ACC112 (cell line): ENCODE measurements at regions not wholly inside any gene's neighbourhood (a gene's known extent, or its start where the extent isn't known, plus 50 kb on each side); places are given as distances from the start of the nearest gene placed in this dataset.
"Not testable (repeated sequence)": the region's sequence is repeated elsewhere in the genome, so short reads cannot be mapped to it uniquely, and the experiment has no call there.

Experiments
- H2AFZ ChIP-seq: fragments of 200-600 bp; sonication (generic); one replicate; pipeline ENCODE4 v1.6.0; 2017; ENCODE audit warnings: antibody characterized with exemption, low read length; ENCODE audit not compliant: unreplicated experiment
- H3K27ac ChIP-seq: fragments of 200-600 bp; sonication (generic); 2 replicates; pipeline ENCODE4 v1.5.1; 2014; ENCODE audit warnings: low read depth, mild to moderate bottlenecking, antibody characterized with exemption, low read length, moderate library complexity
- H3K27me3 ChIP-seq: fragments of 200-600 bp; sonication (generic); 2 replicates; pipeline ENCODE4 v1.6.1; 2014; ENCODE audit warnings: mild to moderate bottlenecking, antibody characterized with exemption, low read length, moderate library complexity, mixed read lengths; ENCODE audit not compliant: insufficient read depth
- H3K36me3 ChIP-seq: fragments of 200-600 bp; sonication (generic); 2 replicates; pipeline ENCODE4 v1.6.1; 2016; ENCODE audit warnings: mild to moderate bottlenecking, antibody characterized with exemption, low read length, moderate library complexity, mixed read lengths; ENCODE audit not compliant: insufficient read depth
- H3K4me1 ChIP-seq: fragments of 200-600 bp; sonication (generic); one replicate; pipeline ENCODE4 v1.6.1; 2016; ENCODE audit warnings: low read length, mixed read lengths; ENCODE audit not compliant: insufficient read depth, unreplicated experiment, control insufficient read depth
- H3K4me3 ChIP-seq: fragments of 200-600 bp; sonication (generic); 2 replicates; pipeline ENCODE4 v1.5.1; 2014; ENCODE audit warnings: mild to moderate bottlenecking, low read depth, low read length
- H3K79me2 ChIP-seq: fragments of 200-600 bp; sonication (generic); one replicate; pipeline ENCODE4 v1.6.0; 2016; ENCODE audit warnings: low read length; ENCODE audit not compliant: control insufficient read depth, unreplicated experiment, insufficient read depth

- H3K79me2 ChIP-seq, result no peaks in the 10 kb centered on the region
These were observed 84.5 kb downstream of the JRKL start for GRCh38 chr11:96474263-96474662.

DNA sequence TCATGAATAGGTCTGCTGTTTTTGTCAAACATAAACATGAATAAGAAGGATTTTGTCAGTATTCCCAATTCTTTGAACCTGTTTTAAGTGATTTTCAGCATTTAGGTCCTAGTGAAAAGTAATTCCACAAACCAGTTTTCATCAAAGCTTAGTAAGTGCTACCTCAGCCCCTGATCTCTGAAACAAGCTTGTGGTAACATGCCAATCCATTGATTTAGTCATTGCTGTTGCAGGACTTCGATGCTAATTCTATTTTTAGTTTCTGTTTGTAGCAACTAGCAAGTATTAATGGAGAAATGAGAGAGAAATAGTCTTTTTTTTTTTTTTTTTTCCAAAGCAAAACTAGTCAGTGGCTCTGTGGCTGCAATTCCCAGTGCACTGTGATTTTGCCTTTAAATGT, 91.4 kb downstream of the JRKL start:
- H3K27ac ChIP-seq, result no peak overlapping the region
- H3K36me3 ChIP-seq, result no peaks in the 10 kb centered on the region
- H3K4me3 ChIP-seq, result peak overlapping the region; percentile 45; the same call in 1 of the 2 replicates
- H2AFZ ChIP-seq, result no peak overlapping the region
- no peaks in the 10 kb centered on the region for H3K79me2 ChIP-seq
- peaks cover 13% of the 10 kb centered on the region; the same call in 1 of the 2 replicates for H3K27me3 ChIP-seq
- H3K4me1 ChIP-seq, result no peaks in the 10 kb centered on the region

More at GRCh38 chr11:96474263-96474662, 84.5 kb downstream of the JRKL start:
- Histone ChIP-seq H3K36me3 (no peaks in the 10 kb centered on the region), H3K4me3 (no peak overlapping the region), H3K27me3 (peaks cover 6% of the 10 kb centered on the region), H2AFZ (no peak overlapping the region), H3K27ac (no peak overlapping the region), H3K4me1 (no peaks in the 10 kb centered on the region)

DNA sequence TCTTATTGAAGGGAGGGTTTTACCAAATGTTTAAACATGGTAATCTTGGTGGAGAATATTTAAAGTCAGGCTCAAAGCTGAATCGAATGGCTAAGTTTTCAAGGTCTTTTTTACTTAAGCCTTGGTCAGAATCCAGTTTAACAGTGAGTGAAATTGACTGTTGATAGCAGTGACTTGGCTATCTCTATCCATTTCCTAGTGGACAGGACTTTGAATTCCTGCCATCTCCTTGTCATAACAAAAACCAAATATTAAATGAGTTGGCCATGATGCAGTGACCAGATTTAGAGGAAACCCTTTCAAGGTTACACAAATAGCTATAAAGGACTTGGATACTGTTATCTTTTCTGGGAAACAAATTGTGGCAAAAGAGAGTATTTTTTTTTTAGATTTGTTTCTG, 92.0 kb downstream of the JRKL start:
- no peaks in the 10 kb centered on the region for H3K4me1 ChIP-seq
- no peaks in the 10 kb centered on the region for H3K36me3 ChIP-seq
- H2AFZ ChIP-seq, result no peak overlapping the region
- H3K79me2 ChIP-seq, result no peaks in the 10 kb centered on the region
- peak overlapping the region; percentile 3; the same call in 1 of the 2 replicates for H3K4me3 ChIP-seq
- no peak overlapping the region for H3K27ac ChIP-seq
- H3K27me3 ChIP-seq, result peaks cover 15% of the 10 kb centered on the region; the same call in 1 of the 2 replicates

- H3K27me3 ChIP-seq, result peaks cover 15% of the 10 kb centered on the region; the same call in 1 of the 2 replicates
- no peaks in the 10 kb centered on the region for H3K79me2 ChIP-seq
- H3K4me3 ChIP-seq, result no peak overlapping the region
- H3K36me3 ChIP-seq, result no peaks in the 10 kb centered on the region
- H3K4me1 ChIP-seq, result no peaks in the 10 kb centered on the region
- no peak overlapping the region for H3K27ac ChIP-seq
- no peak overlapping the region for H2AFZ ChIP-seq
These were observed 92.4 kb downstream of the JRKL start for GRCh38 chr11:96482193-96482592.

DNA sequence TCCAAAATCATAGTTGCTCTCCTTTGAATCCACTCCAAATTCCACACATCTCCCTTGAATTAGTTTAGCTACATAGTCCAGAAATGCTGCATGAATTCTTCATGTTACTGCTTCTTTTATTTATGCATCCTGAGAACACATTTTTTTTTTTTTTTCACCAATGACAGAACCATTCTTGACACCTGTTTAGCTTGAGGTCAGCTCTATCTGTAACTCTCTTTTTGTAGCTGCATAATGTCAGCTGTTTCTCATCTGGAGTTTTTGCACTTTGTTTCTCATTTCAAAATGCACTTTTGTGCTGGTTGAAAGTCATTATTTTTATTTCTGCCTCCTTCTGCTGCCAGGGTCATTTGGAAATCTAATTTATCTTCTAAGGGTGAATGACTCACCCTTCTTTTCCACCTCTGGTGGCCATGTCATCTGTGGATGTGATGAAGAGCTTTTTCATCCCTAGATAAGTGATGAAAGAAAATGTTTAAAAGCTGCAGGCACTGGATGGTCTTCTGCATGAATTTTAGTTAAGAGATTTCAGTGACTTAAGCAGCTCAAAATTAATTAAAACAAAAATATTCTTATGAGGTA, 93.7 kb downstream of the JRKL start:
- peaks cover 15% of the 10 kb centered on the region; the same call in 1 of the 2 replicates for H3K27me3 ChIP-seq
- H3K27ac ChIP-seq, result no peak overlapping the region
- H3K4me3 ChIP-seq, result no peak overlapping the region

DNA sequence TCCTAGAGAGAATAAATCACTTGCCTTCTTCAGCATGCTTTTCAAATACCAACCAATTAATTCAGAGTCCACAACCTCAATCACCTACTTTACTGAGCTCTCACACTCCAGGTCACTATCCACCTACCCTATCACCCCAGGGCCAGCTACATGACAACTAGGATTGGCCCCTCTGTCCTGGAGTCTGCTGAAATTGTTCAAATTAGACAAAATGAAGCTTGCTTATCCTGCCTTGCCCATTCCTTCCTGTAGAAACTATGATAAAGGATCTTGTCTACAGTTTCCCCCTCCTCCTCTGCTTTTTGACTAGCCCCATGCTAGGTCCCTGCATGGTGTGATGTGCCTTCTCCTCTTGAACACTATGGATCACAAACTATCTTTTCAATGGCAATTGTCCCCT, 94.5 kb downstream of the JRKL start:
- no peak overlapping the region for H3K27ac ChIP-seq
- H3K27me3 ChIP-seq, result peaks cover 15% of the 10 kb centered on the region; the same call in 1 of the 2 replicates
- H3K79me2 ChIP-seq, result no peaks in the 10 kb centered on the region
- H2AFZ ChIP-seq, result no peak overlapping the region
- H3K4me3 ChIP-seq, result no peak overlapping the region
- no peaks in the 10 kb centered on the region for H3K36me3 ChIP-seq
- no peaks in the 10 kb centered on the region for H3K4me1 ChIP-seq

More for the DNA sequence above, 93.7 kb downstream of the JRKL start:
- Histone ChIP-seq H3K79me2 (no peaks in the 10 kb centered on the region), H2AFZ (no peak overlapping the region), H3K4me1 (no peaks in the 10 kb centered on the region), H3K36me3 (no peaks in the 10 kb centered on the region)

DNA sequence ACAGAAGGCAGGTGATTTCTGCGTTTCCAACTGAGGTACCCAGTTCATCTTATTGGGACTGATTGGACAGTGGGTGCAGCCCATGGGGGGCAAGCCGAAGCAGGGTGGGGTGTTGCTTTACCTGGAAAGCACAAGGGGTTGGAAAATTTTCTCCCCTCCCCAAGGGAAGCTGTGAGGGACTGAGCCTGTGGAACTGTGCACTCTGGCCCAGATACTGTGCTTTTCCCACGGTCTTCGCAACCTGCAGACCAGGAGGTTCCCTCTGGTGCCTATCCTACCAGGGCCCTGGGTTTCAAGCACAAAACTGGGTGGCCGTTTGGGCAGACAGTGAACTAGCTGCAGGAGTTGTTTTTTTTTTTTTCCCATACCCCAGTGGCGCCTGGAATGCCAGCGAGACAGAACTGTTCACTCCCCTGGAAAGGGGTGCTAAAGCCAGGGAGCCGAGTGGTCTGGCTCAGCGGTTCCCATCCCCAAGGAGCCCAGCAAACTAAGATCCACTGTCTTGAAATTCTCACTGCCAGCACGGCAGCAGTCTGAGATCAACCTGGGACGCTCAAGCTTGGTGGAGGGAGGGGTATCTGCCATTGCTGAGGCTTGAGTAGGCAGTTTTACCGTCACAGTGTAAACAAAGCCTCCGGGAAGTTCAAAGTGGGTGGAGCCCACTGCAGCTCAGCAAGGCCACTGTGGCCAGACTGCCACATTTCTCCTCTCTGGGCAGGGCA, 97.2 kb downstream of the JRKL start:
- Histone ChIP-seq H3K79me2 (no peaks in the 10 kb centered on the region), H3K27ac (no peak overlapping the region), H3K4me3 (no peak overlapping the region), H3K4me1 (no peaks in the 10 kb centered on the region), H3K36me3 (no peaks in the 10 kb centered on the region), H3K27me3 (peaks cover 15% of the 10 kb centered on the region; the same call in 1 of the 2 replicates), H2AFZ (no peak overlapping the region)

GRCh38 chr11:96488911-96489310, 99.1 kb downstream of the JRKL start:
- not testable (repeated sequence) for H3K79me2 ChIP-seq, H3K27ac ChIP-seq, H3K4me1 ChIP-seq, H3K4me3 ChIP-seq, H2AFZ ChIP-seq, H3K36me3 ChIP-seq
- H3K27me3 ChIP-seq, result peaks cover 11% of the 10 kb centered on the region; the same call in 1 of the 2 replicates

GRCh38 chr11:96500440-96500839, 110.6 kb downstream of the JRKL start:
- Histone ChIP-seq H3K36me3 (no peaks in the 10 kb centered on the region), H3K4me3 (no peak overlapping the region), H3K27me3 (peaks cover 21% of the 10 kb centered on the region; the same call in 1 of the 2 replicates), H2AFZ (no peak overlapping the region), H3K27ac (no peak overlapping the region), H3K4me1 (no peaks in the 10 kb centered on the region), H3K79me2 (no peaks in the 10 kb centered on the region)

GRCh38 chr11:96506041-96506440, 116.2 kb downstream of the JRKL start:
- Histone ChIP-seq H3K4me1 (no peaks in the 10 kb centered on the region), H3K27me3 (peaks cover 55% of the 10 kb centered on the region), H3K27ac (no peak overlapping the region), H3K79me2 (no peaks in the 10 kb centered on the region), H3K36me3 (no peaks in the 10 kb centered on the region), H3K4me3 (no peak overlapping the region), H2AFZ (no peak overlapping the region)

DNA sequence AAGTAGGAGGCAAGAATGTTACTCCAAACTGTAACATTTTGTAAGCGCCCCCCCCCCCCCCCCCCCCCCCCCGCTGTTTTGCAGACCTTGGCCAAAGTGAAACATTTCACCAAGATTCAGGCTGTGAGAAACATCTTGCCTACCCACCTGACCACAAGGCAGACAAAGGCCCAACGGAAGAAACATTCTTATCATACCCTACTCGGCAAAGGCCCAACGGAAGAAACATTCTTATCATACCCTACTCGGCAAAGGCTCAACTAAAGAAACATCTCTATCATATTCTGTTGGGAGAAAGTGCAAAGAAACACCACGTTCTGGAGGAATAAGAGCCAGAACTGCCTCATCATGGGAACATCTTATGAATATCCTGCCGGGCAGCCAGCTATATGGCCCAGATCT, 117.1 kb downstream of the JRKL start:
- H3K79me2 ChIP-seq, result no peaks in the 10 kb centered on the region
- no peak overlapping the region for H2AFZ ChIP-seq
- no peaks in the 10 kb centered on the region for H3K36me3 ChIP-seq
- H3K27ac ChIP-seq, result no peak overlapping the region
- H3K4me3 ChIP-seq, result no peak overlapping the region
- no peaks in the 10 kb centered on the region for H3K4me1 ChIP-seq
- H3K27me3 ChIP-seq, result peaks cover 55% of the 10 kb centered on the region
